Neuronal stem cell (in vitro differentiated cells): ENCODE measurements at regions not wholly inside any gene's neighbourhood (a gene's known extent, or its start where the extent isn't known, plus 50 kb on each side); places are given as distances from the start of the nearest gene placed in this dataset.

ENCODE experiments used
- DNase-seq: peaks from one replicate; pipeline ENCODE4 v3.0.0-alpha.2; 2013; ENCODE audit warnings: low spot score
- H2AFZ ChIP-seq: one replicate; pipeline ENCODE4 v1.6.1; 2013; ENCODE audit warnings: mild to moderate bottlenecking, low read length, inconsistent platforms
- H2AK5ac ChIP-seq: 2 replicates; pipeline ENCODE4 v1.6.1; 2013; ENCODE audit warnings: low read depth, mild to moderate bottlenecking, inconsistent platforms, low read length, moderate library complexity, mixed read lengths
- H2BK120ac ChIP-seq: 2 replicates; pipeline ENCODE4 v1.6.1; 2013; ENCODE audit warnings: low read depth, mild to moderate bottlenecking, inconsistent platforms, low read length, moderate library complexity, mixed read lengths
- H2BK12ac ChIP-seq: one replicate; pipeline ENCODE4 v1.6.1; 2013; ENCODE audit warnings: low read length, inconsistent platforms
- H2BK15ac ChIP-seq: 2 replicates; pipeline ENCODE4 v1.6.1; 2013; ENCODE audit warnings: mild to moderate bottlenecking, low read length, inconsistent platforms, mixed read lengths
- H2BK5ac ChIP-seq: one replicate; pipeline ENCODE4 v1.6.1; 2013; ENCODE audit warnings: inconsistent platforms, mild to moderate bottlenecking, low read length, moderate library complexity
- H3K14ac ChIP-seq: one replicate; pipeline ENCODE4 v1.6.1; 2013; ENCODE audit warnings: low read length, inconsistent platforms
- H3K18ac ChIP-seq: 2 replicates; pipeline ENCODE4 v1.6.1; 2013; ENCODE audit warnings: low read length, inconsistent platforms
- H3K23ac ChIP-seq: 2 replicates; pipeline ENCODE4 v1.6.1; 2013; ENCODE audit warnings: low read depth, mild to moderate bottlenecking, mixed read lengths, low read length, inconsistent platforms; ENCODE audit not compliant: poor library complexity
- H3K27ac ChIP-seq: replicated peaks from 3 replicates; pipeline ENCODE4 v1.5.1; 2013; ENCODE audit warnings: low read length, inconsistent platforms
- H3K27me3 ChIP-seq, 3 experiments: 2 replicates each; pipeline ENCODE4 v1.6.1; 2013; ENCODE audit warnings: low read length in 3 of 3, mild to moderate bottlenecking in 2 of 3, inconsistent platforms in 1 of 3, low read depth in 1 of 3, mixed read lengths in 1 of 3, moderate library complexity in 1 of 3; ENCODE audit not compliant: control insufficient read depth in 3 of 3, insufficient read depth in 3 of 3
- H3K36me3 ChIP-seq, 2 donors: replicated peaks in 1 of 2; 2 replicates each; pipeline ENCODE4 v1.6.1; 2013; ENCODE audit warnings: low read length in 2 of 2; ENCODE audit not compliant: control insufficient read depth in 2 of 2, insufficient read depth in 2 of 2
- H3K4ac ChIP-seq: 2 replicates; pipeline ENCODE4 v1.6.1; 2013; ENCODE audit warnings: inconsistent platforms, mild to moderate bottlenecking, low read length, moderate library complexity
- H3K4me1 ChIP-seq, 2 donors: 1 replicate in 1 of 2; 2 replicates in 1 of 2; pipeline ENCODE4 v1.6.1; 2013; ENCODE audit warnings: low read length in 2 of 2, low read depth in 1 of 2; ENCODE audit not compliant: control insufficient read depth in 2 of 2, insufficient read depth in 1 of 2
- H3K4me2 ChIP-seq: one replicate; pipeline ENCODE4 v1.6.1; 2013; ENCODE audit warnings: mild to moderate bottlenecking, low read length, inconsistent platforms; ENCODE audit not compliant: insufficient read depth, poor library complexity, severe bottlenecking
- H3K4me3 ChIP-seq, 2 donors: 2 replicates each; pipeline ENCODE4 v1.5.1; 2013; ENCODE audit warnings: low read length in 2 of 2, mild to moderate bottlenecking in 2 of 2, inconsistent platforms in 1 of 2, moderate library complexity in 1 of 2
- H3K79me1 ChIP-seq: one replicate; pipeline ENCODE4 v1.6.1; 2013; ENCODE audit warnings: low read depth, mild to moderate bottlenecking, inconsistent platforms, low read length, moderate library complexity
- H3K9ac ChIP-seq: one replicate; pipeline ENCODE4 v1.6.1; 2013; ENCODE audit warnings: mild to moderate bottlenecking, low read depth, low read length, inconsistent platforms; ENCODE audit not compliant: poor library complexity
- H3K9me3 ChIP-seq, 2 donors: replicated peaks in 1 of 2; 2 replicates each; pipeline versions ENCODE3 to v1.6.1; 2013; ENCODE audit warnings: low read length in 2 of 2, mild to moderate bottlenecking in 2 of 2, inconsistent platforms in 1 of 2, low read depth in 1 of 2, mixed read lengths in 1 of 2, moderate library complexity in 1 of 2; ENCODE audit not compliant: control insufficient read depth in 2 of 2, insufficient read depth in 1 of 2
- H4K8ac ChIP-seq: one replicate; pipeline ENCODE4 v1.6.1; 2013; ENCODE audit warnings: low read depth, mild to moderate bottlenecking, inconsistent platforms, low read length, moderate library complexity
- H4K91ac ChIP-seq: one replicate; pipeline ENCODE4 v1.6.1; 2013; ENCODE audit warnings: low read length, low read depth, mild to moderate bottlenecking, inconsistent platforms; ENCODE audit not compliant: poor library complexity
- WGBS, 2 donors: extraction: QIAGEN DNeasy Blood & Tissue Kit; methylation state at CpG; one replicate each; pipeline ENCODE4 v1.1.7; 2013; ENCODE audit warnings: missing lambda C conversion rate in 2 of 2, mixed read lengths in 1 of 2; ENCODE audit not compliant: insufficient read length in 2 of 2, insufficient replicate concordance in 1 of 2; ENCODE audit errors: extremely low coverage in 2 of 2; 5-methylcytosine and 5-hydroxymethylcytosine counted together

- H3K4me1 ChIP-seq = no peaks in the 10 kb centered on the region
- H3K36me3 ChIP-seq = no peaks in the 10 kb centered on the region
- H2BK120ac ChIP-seq = no peak overlapping the region
- H4K8ac ChIP-seq = no peak overlapping the region
- H3K79me1 ChIP-seq = no peaks in the 10 kb centered on the region
- no peak overlapping the region for H3K18ac ChIP-seq
- no peak overlapping the region for H3K4me2 ChIP-seq
- no peak overlapping the region for H2AK5ac ChIP-seq
- H3K9ac ChIP-seq = no peak overlapping the region
- no peaks in the 10 kb centered on the region for H3K9me3 ChIP-seq
- no CpG with 5 or more reads among the region's 1 CpG for WGBS, 2 donors
- no peak overlapping the region for H2BK5ac ChIP-seq
- no peak overlapping the region for H2AFZ ChIP-seq
- H3K4ac ChIP-seq = no peak overlapping the region
- no peak overlapping the region for H3K23ac ChIP-seq
- no peak for DNase-seq
- no peak overlapping the region for H3K4me3 ChIP-seq
- no peak overlapping the region for H4K91ac ChIP-seq
- no peak overlapping the region for H2BK12ac ChIP-seq
- H3K14ac ChIP-seq = no peak overlapping the region
- no peak overlapping the region for H2BK15ac ChIP-seq
- no peaks in the 10 kb centered on the region for H3K27me3 ChIP-seq
- no peak overlapping the region for H3K27ac ChIP-seq
Measured at GRCh38 chr14:83207550-83207949, 1673.9 kb upstream of the SEL1L start.

DNA sequence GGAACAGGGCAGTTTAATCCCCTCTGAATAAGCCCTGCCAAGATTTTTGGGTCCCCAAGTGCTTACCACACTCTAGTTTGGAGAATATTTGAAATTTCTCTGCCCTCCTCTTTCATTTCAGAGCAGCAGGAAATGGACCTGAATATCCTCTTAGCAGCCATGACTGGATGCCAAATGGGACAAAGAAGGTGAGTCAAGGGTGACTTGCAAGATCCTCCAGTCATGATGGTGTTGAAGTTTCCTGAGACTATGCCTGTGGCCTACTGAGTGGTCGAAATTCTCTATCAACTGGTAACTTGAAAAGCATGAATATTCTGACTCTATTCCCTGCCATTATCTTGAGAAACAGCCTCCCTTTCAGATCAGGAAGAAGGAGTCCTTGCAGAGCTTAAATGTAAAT, 1674.7 kb upstream of the SEL1L start:
- Histone ChIP-seq H3K27ac (no peak overlapping the region), H2BK12ac (no peak overlapping the region), H3K4ac (no peak overlapping the region), H3K79me1 (no peaks in the 10 kb centered on the region), H2BK120ac (no peak overlapping the region), H2BK15ac (no peak overlapping the region), H4K8ac (no peak overlapping the region), H2AK5ac (no peak overlapping the region), H3K18ac (no peak overlapping the region), H3K36me3 (no peaks in the 10 kb centered on the region), H3K4me1 (no peaks in the 10 kb centered on the region), H2AFZ (no peak overlapping the region), H3K9ac (no peak overlapping the region), H3K14ac (no peak overlapping the region), H4K91ac (no peak overlapping the region), H3K23ac (no peak overlapping the region), H3K27me3 (no peaks in the 10 kb centered on the region), H3K9me3 (no peaks in the 10 kb centered on the region), H3K4me2 (no peak overlapping the region), H3K4me3 (no peak overlapping the region), H2BK5ac (no peak overlapping the region)
- WGBS, 2 donors = no CpG with 5 or more reads among the region's 1 CpG
- DNase-seq = no peak

DNA sequence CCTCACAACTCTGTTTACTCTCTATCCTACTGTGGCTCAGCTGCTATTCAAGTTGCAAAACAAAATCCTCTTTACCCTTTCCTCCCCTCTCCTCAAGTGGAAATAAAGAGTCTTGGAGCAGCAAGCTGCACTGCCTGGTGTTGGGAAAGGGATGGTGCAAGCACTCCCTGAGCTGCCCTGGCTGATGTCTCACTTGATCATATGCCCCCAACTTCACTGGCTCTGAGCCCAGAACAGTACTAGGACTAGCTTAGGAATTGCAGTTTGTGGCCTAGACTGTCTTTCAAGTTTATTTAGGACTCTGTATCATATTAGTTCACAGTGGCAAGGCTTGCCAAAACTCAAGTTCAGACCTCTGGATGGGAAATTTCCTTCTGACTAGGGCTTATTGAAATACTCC, 1683.8 kb upstream of the SEL1L start:
- no peak overlapping the region for H2AFZ ChIP-seq
- H3K9ac ChIP-seq = no peak overlapping the region

DNA sequence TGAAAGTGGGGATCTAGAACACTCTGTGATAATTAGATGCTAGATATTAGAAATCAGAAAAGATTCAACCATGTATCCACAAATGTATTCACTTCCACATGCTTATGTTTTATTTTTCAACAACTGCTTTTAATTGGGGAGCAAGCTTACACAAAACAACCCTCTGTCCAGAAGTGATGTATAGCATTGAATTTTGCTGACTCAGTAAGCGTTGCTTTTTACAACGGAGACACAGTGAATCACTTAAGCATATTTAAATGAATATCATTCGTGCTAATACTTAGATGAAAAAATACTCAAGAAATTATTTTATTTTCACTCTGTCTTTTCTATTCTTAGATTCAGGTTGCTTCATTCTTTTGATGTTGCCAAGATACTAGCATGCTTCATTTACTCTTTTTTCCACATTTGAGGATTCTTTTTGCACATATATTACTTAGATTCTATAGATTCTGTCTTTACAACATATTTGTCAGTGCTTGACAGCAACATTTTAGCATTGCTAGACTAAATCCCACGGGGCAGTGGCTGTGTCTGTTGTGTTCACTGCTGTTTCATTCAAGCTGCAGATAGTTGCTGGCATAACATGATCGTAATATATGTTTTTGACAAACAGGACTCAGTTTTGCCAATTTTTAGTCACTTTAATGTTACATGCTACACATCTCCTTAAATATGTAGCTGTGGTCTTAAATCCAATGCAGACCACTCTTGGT, 1714.4 kb upstream of the SEL1L start:
- H3K27ac ChIP-seq = no peak overlapping the region
- H3K23ac ChIP-seq = no peak overlapping the region
- no peak overlapping the region for H2BK12ac ChIP-seq
- H3K79me1 ChIP-seq = no peaks in the 10 kb centered on the region
- no peaks in the 10 kb centered on the region for H3K27me3 ChIP-seq
- no peak overlapping the region for H3K4me2 ChIP-seq
- H3K14ac ChIP-seq = no peak overlapping the region
- no peaks in the 10 kb centered on the region for H3K36me3 ChIP-seq
- no peak overlapping the region for H2BK120ac ChIP-seq
- no peak overlapping the region for H3K4me3 ChIP-seq
- no peak overlapping the region for H2BK5ac ChIP-seq
- no peaks in the 10 kb centered on the region for H3K9me3 ChIP-seq
- no peak overlapping the region for H4K91ac ChIP-seq
- H2BK15ac ChIP-seq = no peak overlapping the region
- H2AFZ ChIP-seq = no peak overlapping the region
- no CpG with 5 or more reads among the region's 5 CpGs for WGBS, 2 donors
- H4K8ac ChIP-seq = no peak overlapping the region
- no peak overlapping the region for H2AK5ac ChIP-seq
- DNase-seq = no peak
- H3K4ac ChIP-seq = no peak overlapping the region
- H3K9ac ChIP-seq = no peak overlapping the region
- no peak overlapping the region for H3K18ac ChIP-seq
- H3K4me1 ChIP-seq = no peaks in the 10 kb centered on the region

More for the DNA sequence above, 1683.8 kb upstream of the SEL1L start:
- Histone ChIP-seq H4K91ac (no peak overlapping the region), H2BK120ac (no peak overlapping the region), H3K4me1 (no peaks in the 10 kb centered on the region), H3K36me3 (no peaks in the 10 kb centered on the region), H3K27me3 (no peaks in the 10 kb centered on the region), H3K79me1 (no peaks in the 10 kb centered on the region), H3K9me3 (no peaks in the 10 kb centered on the region), H4K8ac (no peak overlapping the region), H3K14ac (no peak overlapping the region), H2BK12ac (no peak overlapping the region), H3K23ac (no peak overlapping the region), H3K4me3 (no peak overlapping the region), H2AK5ac (no peak overlapping the region), H3K4me2 (no peak overlapping the region), H3K27ac (no peak overlapping the region), H3K18ac (no peak overlapping the region), H2BK15ac (no peak overlapping the region), H2BK5ac (no peak overlapping the region), H3K4ac (no peak overlapping the region)
- DNase-seq = no peak
